WTC11 (cell line): ENCODE measurements at regions not wholly inside any gene's neighbourhood (a gene's known extent, or its start where the extent isn't known, plus 50 kb on each side); places are given as distances from the start of the nearest gene placed in this dataset.
"Not testable (repeated sequence)": the region's sequence is repeated elsewhere in the genome, so short reads cannot be mapped to it uniquely, and the experiment has no call there.

Source experiments
- CTCF ChIP-seq: fragments of 200-600 bp; IDR thresholded peaks from 2 replicates; pipeline ENCODE4 v1.8.0; 2022; ENCODE audit warnings: antibody characterized with exemption
- ELF4 ChIP-seq: sonication (generic); formaldehyde crosslinking; IDR thresholded peaks from 2 replicates; pipeline ENCODE4 v1.8.1; 2022; ENCODE audit warnings: low read depth, mild to moderate bottlenecking, moderate library complexity, missing genetic modification reagents
- ETV6 ChIP-seq: sonication (generic); formaldehyde crosslinking; IDR thresholded peaks from 2 replicates; pipeline ENCODE4 v1.8.1; 2022; ENCODE audit warnings: mild to moderate bottlenecking, missing genetic modification reagents
- MAX ChIP-seq: sonication (generic); formaldehyde crosslinking; IDR thresholded peaks from 2 replicates; pipeline ENCODE4 v1.8.0; 2022; ENCODE audit warnings: mild to moderate bottlenecking, missing genetic modification reagents
- SP1 ChIP-seq: sonication (generic); formaldehyde crosslinking; conservative IDR thresholded peaks from 2 replicates; pipeline ENCODE4 v1.8.1; 2022; ENCODE audit warnings: missing genetic modification reagents
- ZNF121 ChIP-seq: sonication (generic); formaldehyde crosslinking; IDR thresholded peaks from 2 replicates; pipeline ENCODE4 v1.8.0; 2023; ENCODE audit warnings: missing genetic modification reagents
- TF ChIP-seq, protein P1 (sequence below): fragments of 250-450 bp; sonication (Bioruptor Pico); IDR thresholded peaks from 2 replicates; pipeline ENCODE4 v1.9.0; 2021; ENCODE audit warnings: mild to moderate bottlenecking, borderline replicate concordance
- TF ChIP-seq, protein P2 (sequence below): sonication (generic); formaldehyde crosslinking; IDR thresholded peaks from 2 replicates; pipeline ENCODE4 v1.8.1; 2023; ENCODE audit warnings: mild to moderate bottlenecking, missing genetic modification reagents
- TF ChIP-seq, protein P3 (sequence below): sonication (generic); formaldehyde crosslinking; IDR thresholded peaks from 2 replicates; pipeline ENCODE4 v1.8.0; 2022; ENCODE audit warnings: missing genetic modification reagents

GRCh38 chr18:35848321-35848720 is 124.2 kb upstream of the RMP24 start:
- TF ChIP-seq, protein P1, sequence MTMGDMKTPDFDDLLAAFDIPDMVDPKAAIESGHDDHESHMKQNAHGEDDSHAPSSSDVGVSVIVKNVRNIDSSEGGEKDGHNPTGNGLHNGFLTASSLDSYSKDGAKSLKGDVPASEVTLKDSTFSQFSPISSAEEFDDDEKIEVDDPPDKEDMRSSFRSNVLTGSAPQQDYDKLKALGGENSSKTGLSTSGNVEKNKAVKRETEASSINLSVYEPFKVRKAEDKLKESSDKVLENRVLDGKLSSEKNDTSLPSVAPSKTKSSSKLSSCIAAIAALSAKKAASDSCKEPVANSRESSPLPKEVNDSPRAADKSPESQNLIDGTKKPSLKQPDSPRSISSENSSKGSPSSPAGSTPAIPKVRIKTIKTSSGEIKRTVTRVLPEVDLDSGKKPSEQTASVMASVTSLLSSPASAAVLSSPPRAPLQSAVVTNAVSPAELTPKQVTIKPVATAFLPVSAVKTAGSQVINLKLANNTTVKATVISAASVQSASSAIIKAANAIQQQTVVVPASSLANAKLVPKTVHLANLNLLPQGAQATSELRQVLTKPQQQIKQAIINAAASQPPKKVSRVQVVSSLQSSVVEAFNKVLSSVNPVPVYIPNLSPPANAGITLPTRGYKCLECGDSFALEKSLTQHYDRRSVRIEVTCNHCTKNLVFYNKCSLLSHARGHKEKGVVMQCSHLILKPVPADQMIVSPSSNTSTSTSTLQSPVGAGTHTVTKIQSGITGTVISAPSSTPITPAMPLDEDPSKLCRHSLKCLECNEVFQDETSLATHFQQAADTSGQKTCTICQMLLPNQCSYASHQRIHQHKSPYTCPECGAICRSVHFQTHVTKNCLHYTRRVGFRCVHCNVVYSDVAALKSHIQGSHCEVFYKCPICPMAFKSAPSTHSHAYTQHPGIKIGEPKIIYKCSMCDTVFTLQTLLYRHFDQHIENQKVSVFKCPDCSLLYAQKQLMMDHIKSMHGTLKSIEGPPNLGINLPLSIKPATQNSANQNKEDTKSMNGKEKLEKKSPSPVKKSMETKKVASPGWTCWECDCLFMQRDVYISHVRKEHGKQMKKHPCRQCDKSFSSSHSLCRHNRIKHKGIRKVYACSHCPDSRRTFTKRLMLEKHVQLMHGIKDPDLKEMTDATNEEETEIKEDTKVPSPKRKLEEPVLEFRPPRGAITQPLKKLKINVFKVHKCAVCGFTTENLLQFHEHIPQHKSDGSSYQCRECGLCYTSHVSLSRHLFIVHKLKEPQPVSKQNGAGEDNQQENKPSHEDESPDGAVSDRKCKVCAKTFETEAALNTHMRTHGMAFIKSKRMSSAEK = not testable (repeated sequence)
- TF ChIP-seq CTCF; ZNF121 (CRISPR knock-in tag); SP1 (CRISPR knock-in tag); ETV6 (CRISPR knock-in tag); ELF4 (CRISPR knock-in tag); MAX (CRISPR knock-in tag): not testable (repeated sequence)
- TF ChIP-seq, protein P2, sequence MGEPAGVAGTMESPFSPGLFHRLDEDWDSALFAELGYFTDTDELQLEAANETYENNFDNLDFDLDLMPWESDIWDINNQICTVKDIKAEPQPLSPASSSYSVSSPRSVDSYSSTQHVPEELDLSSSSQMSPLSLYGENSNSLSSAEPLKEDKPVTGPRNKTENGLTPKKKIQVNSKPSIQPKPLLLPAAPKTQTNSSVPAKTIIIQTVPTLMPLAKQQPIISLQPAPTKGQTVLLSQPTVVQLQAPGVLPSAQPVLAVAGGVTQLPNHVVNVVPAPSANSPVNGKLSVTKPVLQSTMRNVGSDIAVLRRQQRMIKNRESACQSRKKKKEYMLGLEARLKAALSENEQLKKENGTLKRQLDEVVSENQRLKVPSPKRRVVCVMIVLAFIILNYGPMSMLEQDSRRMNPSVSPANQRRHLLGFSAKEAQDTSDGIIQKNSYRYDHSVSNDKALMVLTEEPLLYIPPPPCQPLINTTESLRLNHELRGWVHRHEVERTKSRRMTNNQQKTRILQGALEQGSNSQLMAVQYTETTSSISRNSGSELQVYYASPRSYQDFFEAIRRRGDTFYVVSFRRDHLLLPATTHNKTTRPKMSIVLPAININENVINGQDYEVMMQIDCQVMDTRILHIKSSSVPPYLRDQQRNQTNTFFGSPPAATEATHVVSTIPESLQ = not testable (repeated sequence)
- TF ChIP-seq, protein P3, sequence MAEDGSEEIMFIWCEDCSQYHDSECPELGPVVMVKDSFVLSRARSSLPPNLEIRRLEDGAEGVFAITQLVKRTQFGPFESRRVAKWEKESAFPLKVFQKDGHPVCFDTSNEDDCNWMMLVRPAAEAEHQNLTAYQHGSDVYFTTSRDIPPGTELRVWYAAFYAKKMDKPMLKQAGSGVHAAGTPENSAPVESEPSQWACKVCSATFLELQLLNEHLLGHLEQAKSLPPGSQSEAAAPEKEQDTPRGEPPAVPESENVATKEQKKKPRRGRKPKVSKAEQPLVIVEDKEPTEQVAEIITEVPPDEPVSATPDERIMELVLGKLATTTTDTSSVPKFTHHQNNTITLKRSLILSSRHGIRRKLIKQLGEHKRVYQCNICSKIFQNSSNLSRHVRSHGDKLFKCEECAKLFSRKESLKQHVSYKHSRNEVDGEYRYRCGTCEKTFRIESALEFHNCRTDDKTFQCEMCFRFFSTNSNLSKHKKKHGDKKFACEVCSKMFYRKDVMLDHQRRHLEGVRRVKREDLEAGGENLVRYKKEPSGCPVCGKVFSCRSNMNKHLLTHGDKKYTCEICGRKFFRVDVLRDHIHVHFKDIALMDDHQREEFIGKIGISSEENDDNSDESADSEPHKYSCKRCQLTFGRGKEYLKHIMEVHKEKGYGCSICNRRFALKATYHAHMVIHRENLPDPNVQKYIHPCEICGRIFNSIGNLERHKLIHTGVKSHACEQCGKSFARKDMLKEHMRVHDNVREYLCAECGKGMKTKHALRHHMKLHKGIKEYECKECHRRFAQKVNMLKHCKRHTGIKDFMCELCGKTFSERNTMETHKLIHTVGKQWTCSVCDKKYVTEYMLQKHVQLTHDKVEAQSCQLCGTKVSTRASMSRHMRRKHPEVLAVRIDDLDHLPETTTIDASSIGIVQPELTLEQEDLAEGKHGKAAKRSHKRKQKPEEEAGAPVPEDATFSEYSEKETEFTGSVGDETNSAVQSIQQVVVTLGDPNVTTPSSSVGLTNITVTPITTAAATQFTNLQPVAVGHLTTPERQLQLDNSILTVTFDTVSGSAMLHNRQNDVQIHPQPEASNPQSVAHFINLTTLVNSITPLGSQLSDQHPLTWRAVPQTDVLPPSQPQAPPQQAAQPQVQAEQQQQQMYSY (CRISPR knock-in tag) = not testable (repeated sequence)
